Fibroblast of lung (primary cell): ENCODE measurements at regions not wholly inside any gene's neighbourhood (a gene's known extent, or its start where the extent isn't known, plus 50 kb on each side); places are given as distances from the start of the nearest gene placed in this dataset.

Experiments
- DNase-seq, 2 donors: peaks; one replicate each; pipeline versions ENCODE4 v3.0.0 to v3.0.0-alpha.2; 2010; ENCODE audit warnings: low read depth in 2 of 2
- H2AFZ ChIP-seq: 2 replicates; pipeline ENCODE4 v1.5.1; 2012; ENCODE audit warnings: low read length, control low read depth, inconsistent platforms
- H3K27ac ChIP-seq: 2 replicates; pipeline ENCODE4 v1.5.1; 2011; ENCODE audit warnings: low read length, control low read depth; ENCODE audit not compliant: insufficient read depth
- H3K27me3 ChIP-seq: 2 replicates; pipeline ENCODE4 v1.5.1; 2011; ENCODE audit warnings: mild to moderate bottlenecking, low read length; ENCODE audit not compliant: control insufficient read depth, insufficient read depth
- H3K36me3 ChIP-seq: 2 replicates; pipeline ENCODE4 v1.5.1; 2011; ENCODE audit warnings: low read length; ENCODE audit not compliant: control insufficient read depth, insufficient read depth
- H3K4me1 ChIP-seq: 2 replicates; pipeline ENCODE4 v1.5.1; 2011; ENCODE audit warnings: low read length; ENCODE audit not compliant: control insufficient read depth, insufficient read depth; ENCODE audit errors: extremely low read depth
- H3K4me2 ChIP-seq: 2 replicates; pipeline ENCODE4 v1.5.1; 2011; ENCODE audit warnings: low read length, control low read depth; ENCODE audit not compliant: insufficient read depth; ENCODE audit errors: extremely low read depth
- H3K4me3 ChIP-seq, 4 experiments: fragments of 200-600 bp in 1 of 4; sonication (generic) in 1 of 4; replicated peaks in 1 of 4; 2 replicates each; pipeline ENCODE4 v1.5.1; 2011 to 2016; ENCODE audit warnings: low read length in 4 of 4, low read depth in 3 of 4, mild to moderate bottlenecking in 3 of 4, control low read depth in 2 of 4, inconsistent platforms in 1 of 4, mixed read lengths in 1 of 4; ENCODE audit not compliant: insufficient read depth in 1 of 4; ENCODE audit errors: control extremely low read depth in 1 of 4
- H3K79me2 ChIP-seq: 2 replicates; pipeline ENCODE4 v1.5.1; 2012; ENCODE audit warnings: mild to moderate bottlenecking, low read length, inconsistent platforms; ENCODE audit not compliant: control insufficient read depth, insufficient read depth
- H3K9ac ChIP-seq: 2 replicates; pipeline ENCODE4 v1.5.1; 2011; ENCODE audit warnings: mild to moderate bottlenecking, low read length, control low read depth; ENCODE audit not compliant: insufficient read depth
- H3K9me3 ChIP-seq: 2 replicates; pipeline ENCODE4 v1.5.1; 2012; ENCODE audit warnings: low read depth, low read length; ENCODE audit not compliant: control insufficient read depth, insufficient read depth
- H4K20me1 ChIP-seq: 2 replicates; pipeline ENCODE4 v1.5.1; 2011; ENCODE audit warnings: low read length; ENCODE audit not compliant: control insufficient read depth, insufficient read depth; ENCODE audit errors: extremely low read depth
- CTCF ChIP-seq, 2 donors: IDR thresholded peaks in 1 of 2; conservative IDR thresholded peaks in 1 of 2; 1 replicate in 1 of 2; 2 replicates in 1 of 2; pipeline ENCODE4 v1.5.1; 2011 to 2012; ENCODE audit warnings: low read length in 2 of 2, control low read depth in 1 of 2, inconsistent platforms in 1 of 2, low read depth in 1 of 2, mild to moderate bottlenecking in 1 of 2
- EZH2 ChIP-seq: IDR thresholded peaks from 2 replicates; pipeline ENCODE4 v1.5.1; 2012; ENCODE audit warnings: low read length, control low read depth, mild to moderate bottlenecking; ENCODE audit errors: missing control alignments

- no peak for TF ChIP-seq CTCF (conservative IDR thresholded peaks at IDR 0.05 in 1 of 2, IDR thresholded peaks at IDR 0.05 in 1 of 2; ENCODE audit: low read depth in 1 of 2, low read length in 2 of 2)
- TF ChIP-seq EZH2 = no peak
- H3K9me3 ChIP-seq = no peaks in the 10 kb centered on the region
- H4K20me1 ChIP-seq = no peaks in the 10 kb centered on the region
- no peaks in the 10 kb centered on the region for H3K4me1 ChIP-seq
- H3K4me3 ChIP-seq = no peak overlapping the region
- H3K27ac ChIP-seq = no peak overlapping the region
- no peak for DNase-seq
- no peaks in the 10 kb centered on the region for H3K79me2 ChIP-seq
- no peak overlapping the region for H3K9ac ChIP-seq
- no peak overlapping the region for H2AFZ ChIP-seq
- no peaks in the 10 kb centered on the region for H3K27me3 ChIP-seq
- no peaks in the 10 kb centered on the region for H3K36me3 ChIP-seq
- H3K4me2 ChIP-seq = no peak overlapping the region
These were observed 276.3 kb upstream of the RAG2 start for GRCh38 chr11:36874291-36874690.

- Histone ChIP-seq H3K27ac (no peak overlapping the region), H3K79me2 (no peaks in the 10 kb centered on the region), H3K27me3 (no peaks in the 10 kb centered on the region), H2AFZ (no peak overlapping the region), H3K9ac (no peak overlapping the region), H3K4me3 (no peak overlapping the region), H3K9me3 (no peaks in the 10 kb centered on the region), H3K4me2 (no peak overlapping the region), H3K36me3 (no peaks in the 10 kb centered on the region), H4K20me1 (no peaks in the 10 kb centered on the region), H3K4me1 (no peaks in the 10 kb centered on the region)
- DNase-seq = no peak
- no peak for TF ChIP-seq EZH2
- TF ChIP-seq CTCF (conservative IDR thresholded peaks at IDR 0.05 in 1 of 2, IDR thresholded peaks at IDR 0.05 in 1 of 2; ENCODE audit: low read depth in 1 of 2, low read length in 2 of 2) = no peak
These were observed 272.3 kb upstream of the RAG2 start for GRCh38 chr11:36870361-36870760.

GRCh38 chr11:36868380-36868779, 270.3 kb upstream of the RAG2 start:
- H3K79me2 ChIP-seq = no peaks in the 10 kb centered on the region
- no peaks in the 10 kb centered on the region for H3K36me3 ChIP-seq
- no peak overlapping the region for H3K4me2 ChIP-seq
- no peak overlapping the region for H3K4me3 ChIP-seq
- no peak overlapping the region for H3K27ac ChIP-seq
- H2AFZ ChIP-seq = no peak overlapping the region
- no peaks in the 10 kb centered on the region for H3K9me3 ChIP-seq
- TF ChIP-seq EZH2 (no peak), CTCF (conservative IDR thresholded peaks at IDR 0.05 in 1 of 2, IDR thresholded peaks at IDR 0.05 in 1 of 2; ENCODE audit: low read depth in 1 of 2, low read length in 2 of 2) (no peak)
- no peaks in the 10 kb centered on the region for H3K4me1 ChIP-seq
- no peak overlapping the region for H3K9ac ChIP-seq
- no peaks in the 10 kb centered on the region for H3K27me3 ChIP-seq
- H4K20me1 ChIP-seq = no peaks in the 10 kb centered on the region
- DNase-seq = no peak
